Neural progenitor cell (in vitro differentiated cells): ENCODE measurements at regions not wholly inside any gene's neighbourhood (a gene's known extent, or its start where the extent isn't known, plus 50 kb on each side); places are given as distances from the start of the nearest gene placed in this dataset.

Experiments
- DNase-seq: peaks from one replicate; pipeline ENCODE4 v3.0.0-alpha.2; 2016; ENCODE audit warnings: low spot score
- H2AFZ ChIP-seq: fragments of 200-600 bp; sonication (generic); replicated peaks from 2 replicates; pipeline ENCODE4 v1.6.1; 2016; ENCODE audit warnings: antibody characterized with exemption
- H3F3A ChIP-seq: fragments of 200-600 bp; sonication (generic); 2 replicates; pipeline ENCODE4 v1.6.1; 2016; ENCODE audit warnings: antibody characterized with exemption, low read depth
- H3K27ac ChIP-seq: fragments of 200-600 bp; sonication (generic); 2 replicates; pipeline ENCODE4 v1.5.1; 2016; ENCODE audit warnings: mild to moderate bottlenecking
- H3K27me3 ChIP-seq: fragments of 200-600 bp; sonication (generic); 2 replicates; pipeline ENCODE4 v1.6.1; 2016; ENCODE audit warnings: mild to moderate bottlenecking, moderate library complexity
- H3K36me3 ChIP-seq: fragments of 200-600 bp; sonication (generic); 2 replicates; pipeline ENCODE4 v1.5.1; 2016
- H3K4me1 ChIP-seq: fragments of 200-600 bp; sonication (generic); 2 replicates; pipeline ENCODE4 v1.6.1; 2016; ENCODE audit warnings: mixed run types
- H3K4me2 ChIP-seq: fragments of 200-600 bp; sonication (generic); 2 replicates; pipeline ENCODE4 v1.6.1; 2016
- H3K4me3 ChIP-seq: fragments of 200-600 bp; sonication (generic); 2 replicates; pipeline ENCODE4 v1.5.1; 2016
- H3K79me2 ChIP-seq: fragments of 200-600 bp; sonication (generic); 2 replicates; pipeline ENCODE4 v1.6.1; 2016; ENCODE audit warnings: low read depth
- H3K9ac ChIP-seq: fragments of 200-600 bp; sonication (generic); 2 replicates; pipeline ENCODE4 v1.6.1; 2016
- H3K9me3 ChIP-seq: fragments of 200-600 bp; sonication (generic); 2 replicates; pipeline ENCODE4 v1.5.1; 2016; ENCODE audit warnings: low read depth
- H4K20me1 ChIP-seq: fragments of 200-600 bp; sonication (generic); 2 replicates; pipeline ENCODE4 v1.6.1; 2016; ENCODE audit warnings: low read depth
- H3K27ac Mint-ChIP-seq: 3 replicates; pipeline ENCODE4 v1.8.0; 2021; ENCODE audit warnings: mixed read lengths
- H3K27me3 Mint-ChIP-seq: 2 replicates; pipeline ENCODE4 v1.8.0; 2022; ENCODE audit warnings: low read depth, mild to moderate bottlenecking, inconsistent platforms, moderate library complexity, mixed read lengths; ENCODE audit not compliant: insufficient read depth
- H3K36me3 Mint-ChIP-seq: 3 replicates; pipeline ENCODE4 v1.8.0; 2021; ENCODE audit warnings: mixed read lengths
- H3K4me1 Mint-ChIP-seq: 3 replicates; pipeline ENCODE4 v1.8.0; 2021; ENCODE audit warnings: mixed read lengths
- H3K4me3 Mint-ChIP-seq: 3 replicates; pipeline ENCODE4 v1.8.0; 2021; ENCODE audit warnings: mild to moderate bottlenecking, moderate library complexity, mixed read lengths
- H3K9me3 Mint-ChIP-seq: 3 replicates; pipeline ENCODE4 v1.8.0; 2020; ENCODE audit warnings: mixed read lengths
- CTCF ChIP-seq: fragments of 200-600 bp; sonication (generic); IDR thresholded peaks from 2 replicates; pipeline ENCODE4 v1.5.1; 2017; ENCODE audit warnings: antibody characterized with exemption, mild to moderate bottlenecking
- EZH2 ChIP-seq: fragments of 200-600 bp; sonication (generic); IDR thresholded peaks from 2 replicates; pipeline ENCODE4 v1.6.1; 2017; ENCODE audit warnings: antibody characterized with exemption, mild to moderate bottlenecking, moderate library complexity
- EZH2phosphoT487 ChIP-seq: fragments of 200-600 bp; sonication (generic); IDR thresholded peaks from 2 replicates; pipeline ENCODE4 v1.6.1; 2017; ENCODE audit warnings: antibody characterized with exemption

GRCh38 chr11:11740073-11740702 is 101.6 kb upstream of the USP47 start:
- no peak overlapping the region for H3K4me2 ChIP-seq
- H3K4me1 Mint-ChIP-seq, result peaks cover 26% of the 10 kb centered on the region
- no peak for TF ChIP-seq CTCF
- TF ChIP-seq EZH2, result no peak
- TF ChIP-seq EZH2phosphoT487, result no peak
- H3K27ac Mint-ChIP-seq, result no peak overlapping the region
- no peak overlapping the region for H3K9ac ChIP-seq
- H3F3A ChIP-seq, result no peaks in the 10 kb centered on the region
- H3K9me3 ChIP-seq, result no peaks in the 10 kb centered on the region
- H3K9me3 Mint-ChIP-seq, result no peaks in the 10 kb centered on the region
- H3K27me3 Mint-ChIP-seq, result peaks cover 4% of the 10 kb centered on the region
- H3K27ac ChIP-seq, result no peak overlapping the region
- H3K36me3 Mint-ChIP-seq, result no peaks in the 10 kb centered on the region
- peaks cover 20% of the 10 kb centered on the region for H3K4me1 ChIP-seq
- H2AFZ ChIP-seq, result no peak overlapping the region
- H4K20me1 ChIP-seq, result no peaks in the 10 kb centered on the region
- H3K36me3 ChIP-seq, result no peaks in the 10 kb centered on the region
- H3K79me2 ChIP-seq, result no peaks in the 10 kb centered on the region
- H3K4me3 ChIP-seq, result no peak overlapping the region
- no peaks in the 10 kb centered on the region for H3K27me3 ChIP-seq
- peak; percentile 52 for DNase-seq
- H3K4me3 Mint-ChIP-seq, result no peak overlapping the region

- no peaks in the 10 kb centered on the region for H3K79me2 ChIP-seq
- H3F3A ChIP-seq, result no peaks in the 10 kb centered on the region
- no peak overlapping the region for H3K27ac ChIP-seq
- no peaks in the 10 kb centered on the region for H4K20me1 ChIP-seq
- peaks cover 4% of the 10 kb centered on the region for H3K27me3 Mint-ChIP-seq
- no peaks in the 10 kb centered on the region for H3K9me3 ChIP-seq
- no peak for DNase-seq
- H3K4me3 Mint-ChIP-seq, result no peak overlapping the region
- no peak for TF ChIP-seq EZH2
- no peak for TF ChIP-seq EZH2phosphoT487
- no peak for TF ChIP-seq CTCF
- no peaks in the 10 kb centered on the region for H3K36me3 ChIP-seq
- no peaks in the 10 kb centered on the region for H3K27me3 ChIP-seq
- H3K4me3 ChIP-seq, result no peak overlapping the region
- no peak overlapping the region for H3K9ac ChIP-seq
- H3K27ac Mint-ChIP-seq, result no peak overlapping the region
- H3K36me3 Mint-ChIP-seq, result no peaks in the 10 kb centered on the region
- no peak overlapping the region for H3K4me2 ChIP-seq
- H3K4me1 ChIP-seq, result peaks cover 20% of the 10 kb centered on the region
- H3K4me1 Mint-ChIP-seq, result peaks cover 33% of the 10 kb centered on the region
- no peak overlapping the region for H2AFZ ChIP-seq
- no peaks in the 10 kb centered on the region for H3K9me3 Mint-ChIP-seq
Measured at GRCh38 chr11:11738370-11738769, 103.4 kb upstream of the USP47 start.

GRCh38 chr11:11735586-11735985 is 106.2 kb upstream of the USP47 start:
- Histone ChIP-seq H3K4me2 (peak overlapping the region; percentile 63), H3K27ac (no peak overlapping the region), H3K27me3 (no peaks in the 10 kb centered on the region), H3K36me3 (no peaks in the 10 kb centered on the region), H3F3A (no peaks in the 10 kb centered on the region), H3K4me3 (no peak overlapping the region), H2AFZ (peak overlapping the region; percentile 66), H3K79me2 (no peaks in the 10 kb centered on the region), H3K9me3 (no peaks in the 10 kb centered on the region), H4K20me1 (no peaks in the 10 kb centered on the region), H3K9ac (no peak overlapping the region), H3K4me1 (peaks cover 18% of the 10 kb centered on the region)
- Mint-ChIP-seq H3K9me3 (peaks cover 2% of the 10 kb centered on the region), H3K27ac (no peak overlapping the region), H3K4me1 (peaks cover 34% of the 10 kb centered on the region), H3K36me3 (no peaks in the 10 kb centered on the region), H3K27me3 (peaks cover 9% of the 10 kb centered on the region), H3K4me3 (no peak overlapping the region)
- TF ChIP-seq CTCF (no peak), EZH2 (no peak), EZH2phosphoT487 (no peak)
- DNase-seq, result peak; percentile 32
